RCC 7860 (cell line): ENCODE measurements at regions not wholly inside any gene's neighbourhood (a gene's known extent, or its start where the extent isn't known, plus 50 kb on each side); places are given as distances from the start of the nearest gene placed in this dataset.
"Not testable (repeated sequence)": the region's sequence is repeated elsewhere in the genome, so short reads cannot be mapped to it uniquely, and the experiment has no call there.

Experiments used
- DNase-seq: peaks from one replicate; pipeline ENCODE4 v3.0.0-alpha.2; 2015; ENCODE audit warnings: low spot score
- FAIRE-seq: peaks from 2 replicates; lab custom pipeline; 2012; peaks lifted over from hg19 to GRCh38; lab: Jason Lieb, UNC

DNA sequence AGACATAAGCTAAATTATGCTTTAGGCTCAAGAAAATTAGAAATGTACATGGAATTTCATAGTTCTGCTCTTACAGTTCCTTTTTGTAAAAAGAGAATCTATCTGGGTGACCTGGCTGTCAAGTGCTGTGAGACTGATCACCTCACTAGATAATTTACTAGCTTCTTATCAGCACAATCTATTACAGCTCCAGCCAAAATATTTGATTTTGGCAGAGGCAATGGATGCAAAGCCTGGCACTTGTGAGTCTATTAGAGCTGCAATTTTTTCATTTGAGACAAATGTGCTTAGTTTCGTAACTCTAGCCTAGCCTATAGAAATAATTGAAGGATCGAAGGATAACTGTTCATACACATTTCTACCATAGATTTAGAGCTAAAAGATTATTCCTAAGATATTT lies 927.5 kb downstream of the SLC6A15 start:
- DNase-seq = no peak

GRCh38 chr12:83980398-83980797 lies 932.2 kb downstream of the SLC6A15 start:
- DNase-seq = no peak
- no peak for FAIRE-seq

More for the DNA sequence above, 927.5 kb downstream of the SLC6A15 start:
- FAIRE-seq = no peak

GRCh38 chr12:83979785-83980184 lies 932.8 kb downstream of the SLC6A15 start:
- no peak for DNase-seq
- no peak for FAIRE-seq

GRCh38 chr12:83971781-83972180 lies 940.8 kb downstream of the SLC6A15 start:
- no peak for DNase-seq

GRCh38 chr12:83960767-83961166 lies 951.8 kb downstream of the SLC6A15 start:
- no peak for DNase-seq
- FAIRE-seq = no peak

More at GRCh38 chr12:83971781-83972180, 940.8 kb downstream of the SLC6A15 start:
- no peak for FAIRE-seq

- FAIRE-seq (no peak), DNase-seq (no peak)
These were observed 953.6 kb downstream of the SLC6A15 start for GRCh38 chr12:83958997-83959396.

DNA sequence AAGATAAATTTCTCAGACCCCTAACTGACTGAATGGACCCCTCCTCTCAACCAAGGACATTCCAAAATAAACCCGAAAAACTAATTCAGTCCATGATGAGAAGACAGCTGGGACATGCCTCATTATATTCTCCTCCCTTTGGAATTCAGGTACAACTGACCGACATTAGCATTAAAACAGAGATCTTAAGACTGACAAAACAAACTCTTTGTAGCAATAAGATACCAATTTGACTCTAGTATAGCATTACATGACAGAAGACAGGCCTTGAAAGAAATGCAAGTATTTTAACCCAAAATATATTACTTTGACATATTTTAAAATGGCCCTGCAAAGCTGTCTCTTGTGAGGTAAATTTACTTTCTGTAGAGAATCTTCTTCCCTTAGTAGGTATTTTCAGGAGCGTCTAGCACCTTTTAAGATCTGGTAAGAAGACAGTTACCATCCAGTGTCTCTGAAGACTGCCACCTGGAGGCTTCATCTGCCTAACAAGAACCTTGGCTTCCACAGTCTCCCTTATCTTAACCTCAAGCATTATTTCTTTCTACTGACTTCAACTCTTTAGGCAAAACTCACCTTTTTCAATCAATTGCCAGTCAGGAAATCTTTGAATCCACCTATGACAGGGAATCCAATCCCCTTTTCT lies 957.5 kb downstream of the SLC6A15 start:
- FAIRE-seq = no peak

GRCh38 chr12:83954071-83954789 lies 958.4 kb downstream of the SLC6A15 start:
- DNase-seq (no peak), FAIRE-seq (no peak)

More for the DNA sequence above, 957.5 kb downstream of the SLC6A15 start:
- DNase-seq = no peak

- no peak for DNase-seq
- no peak for FAIRE-seq
These were observed 966.7 kb downstream of the SLC6A15 start for GRCh38 chr12:83945871-83946270.

- DNase-seq (no peak), FAIRE-seq (no peak)
These were observed 972.9 kb downstream of the SLC6A15 start for GRCh38 chr12:83939718-83940117.

- DNase-seq (no peak), FAIRE-seq (no peak)
These were observed 979.0 kb downstream of the SLC6A15 start for GRCh38 chr12:83933615-83934014.

- no peak for FAIRE-seq
- DNase-seq = no peak
These were observed 980.6 kb downstream of the SLC6A15 start for GRCh38 chr12:83932011-83932410.

GRCh38 chr12:83931451-83931850 lies 981.1 kb downstream of the SLC6A15 start:
- no peak for DNase-seq
- FAIRE-seq = no peak

DNA sequence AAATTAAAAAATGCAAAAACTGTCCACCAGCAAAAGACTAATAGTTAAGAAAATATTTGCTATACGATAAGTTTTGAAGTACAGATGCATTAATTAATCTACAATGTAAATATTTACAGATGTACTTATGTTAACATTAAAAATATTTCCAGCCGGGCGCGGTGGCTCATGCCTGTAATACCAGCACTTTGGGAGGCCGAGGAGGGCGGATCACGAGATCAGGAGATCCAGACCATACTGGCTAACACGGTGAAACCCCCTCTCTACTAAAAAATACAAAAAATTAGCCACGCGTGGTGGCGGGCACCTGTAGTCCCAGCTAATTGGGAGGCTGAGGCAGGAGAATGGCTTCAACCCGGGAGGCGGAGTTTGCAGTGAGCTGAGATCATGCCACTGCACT lies 982.8 kb downstream of the SLC6A15 start:
- FAIRE-seq, DNase-seq: not testable (repeated sequence)

DNA sequence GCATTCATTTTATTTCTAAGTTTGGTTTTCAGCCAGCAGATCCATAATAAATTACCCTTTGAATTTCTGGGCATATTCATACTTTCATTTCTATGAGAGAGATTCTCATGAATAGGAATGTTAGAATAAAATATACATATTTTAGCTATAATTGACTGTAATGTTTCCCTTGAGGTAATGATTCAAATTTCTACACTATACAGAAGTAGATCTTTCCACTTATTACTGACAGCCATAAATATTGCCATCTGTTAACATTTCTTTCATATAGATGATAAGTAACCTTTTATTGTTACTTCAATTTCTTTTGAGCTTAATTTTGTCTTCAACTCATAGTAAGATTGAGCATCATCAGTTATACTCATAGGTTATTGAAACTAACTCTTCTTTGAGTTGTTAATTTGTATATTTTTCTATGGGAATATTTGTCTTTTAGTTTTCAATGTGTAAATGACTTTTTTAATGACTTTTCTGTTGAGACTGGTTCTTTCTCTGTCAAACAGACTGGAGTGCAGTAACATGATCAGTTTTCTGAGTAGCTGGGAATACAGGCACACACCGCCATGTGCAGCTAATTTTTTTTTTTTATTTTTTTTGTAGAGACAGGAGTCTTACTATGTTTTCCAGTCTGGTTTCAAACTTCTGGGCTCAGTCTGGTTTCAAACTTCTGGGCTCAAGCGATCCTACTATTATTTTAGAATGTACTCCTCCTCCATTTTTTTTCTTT lies 991.6 kb downstream of the SLC6A15 start:
- no peak for FAIRE-seq
- DNase-seq = no peak

GRCh38 chr12:83919081-83919480 lies 993.5 kb downstream of the SLC6A15 start:
- DNase-seq = no peak
- FAIRE-seq = no peak

DNA sequence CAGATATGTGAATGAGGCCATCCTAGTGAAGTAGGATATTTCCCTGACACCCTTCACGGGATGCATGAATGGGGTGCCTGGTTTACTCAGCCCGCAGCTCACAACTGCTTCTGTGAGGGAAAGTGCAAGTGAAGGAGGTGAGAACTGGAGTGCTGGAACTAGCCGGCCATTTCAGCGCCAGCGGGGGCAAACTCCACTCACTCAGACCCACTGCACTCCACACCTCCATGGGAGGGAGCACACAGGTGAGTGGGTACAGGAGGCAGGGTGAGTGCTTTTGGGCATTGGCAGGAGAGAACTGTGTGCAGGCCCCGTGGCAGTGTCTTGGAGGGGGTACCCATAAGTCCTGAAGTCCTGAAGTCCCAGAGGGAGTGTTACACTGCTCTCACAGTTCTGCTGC lies 1008.4 kb downstream of the SLC6A15 start:
- no peak for FAIRE-seq
- no peak for DNase-seq

- no peak for DNase-seq
- FAIRE-seq = no peak
These were observed 1016.2 kb downstream of the SLC6A15 start for GRCh38 chr12:83896416-83896815.

DNA sequence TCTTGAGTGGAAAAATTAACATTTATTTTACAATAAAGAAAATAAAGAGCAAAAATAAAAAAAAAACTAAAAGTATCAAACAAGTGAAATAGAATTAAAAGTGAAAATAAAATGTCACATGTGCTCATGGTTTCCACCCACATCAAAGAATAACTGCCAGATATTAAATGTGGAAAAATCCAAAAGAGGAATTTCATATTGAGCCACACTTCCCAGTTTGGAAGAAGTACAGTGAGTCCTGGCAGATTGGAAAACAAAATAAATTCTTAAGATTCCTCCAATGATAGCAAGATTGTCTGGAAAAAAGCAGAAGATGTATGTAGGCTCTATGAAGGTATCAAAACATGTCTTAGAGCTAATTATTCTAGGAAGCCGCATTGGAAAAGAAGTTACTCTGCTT lies 1019.5 kb downstream of the SLC6A15 start:
- no peak for FAIRE-seq
- no peak for DNase-seq

DNA sequence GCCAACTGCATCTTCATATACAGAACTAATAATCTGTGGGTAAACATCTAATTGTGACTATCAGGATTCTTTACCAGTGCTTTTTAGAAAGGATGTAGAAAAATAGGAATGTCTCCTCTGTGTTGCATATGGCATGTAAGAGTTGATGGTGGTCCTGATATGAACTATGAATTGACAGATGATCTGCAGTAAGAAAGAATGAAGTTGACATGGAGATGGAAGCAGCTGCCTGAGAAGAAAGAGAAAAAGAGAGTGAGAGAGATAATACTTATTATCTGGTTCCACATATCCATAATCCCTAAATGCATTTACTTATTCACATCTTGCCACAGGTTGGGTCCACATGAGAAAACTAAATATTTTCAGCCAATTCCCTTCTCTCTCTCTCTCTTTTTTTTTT lies 1022.9 kb downstream of the SLC6A15 start:
- DNase-seq (no peak), FAIRE-seq (no peak)

DNA sequence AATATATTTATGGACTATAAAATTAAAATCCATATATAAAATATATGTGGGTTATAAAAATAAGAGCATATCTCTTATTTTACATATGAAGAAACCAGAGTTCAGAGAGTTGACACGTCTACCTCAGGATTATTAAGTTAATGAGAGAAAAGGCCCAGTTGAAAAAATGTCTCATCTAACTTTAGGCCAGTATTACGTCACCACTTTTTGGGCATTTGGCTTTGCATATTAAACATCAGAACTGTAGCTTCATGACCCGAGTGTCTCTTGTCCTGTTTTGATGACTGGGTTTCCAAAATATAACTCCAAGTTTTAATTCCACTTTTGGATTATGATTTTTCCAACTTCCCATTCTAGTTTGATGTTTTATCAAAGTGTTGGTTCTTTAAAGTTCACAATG lies 1026.1 kb downstream of the SLC6A15 start:
- DNase-seq (no peak), FAIRE-seq (no peak)
